ENCODE measurements at regions not wholly inside any gene's neighbourhood (a gene's known extent, or its start where the extent isn't known, plus 50 kb on each side); places are given as distances from the start of the nearest gene placed in this dataset.

DNA sequence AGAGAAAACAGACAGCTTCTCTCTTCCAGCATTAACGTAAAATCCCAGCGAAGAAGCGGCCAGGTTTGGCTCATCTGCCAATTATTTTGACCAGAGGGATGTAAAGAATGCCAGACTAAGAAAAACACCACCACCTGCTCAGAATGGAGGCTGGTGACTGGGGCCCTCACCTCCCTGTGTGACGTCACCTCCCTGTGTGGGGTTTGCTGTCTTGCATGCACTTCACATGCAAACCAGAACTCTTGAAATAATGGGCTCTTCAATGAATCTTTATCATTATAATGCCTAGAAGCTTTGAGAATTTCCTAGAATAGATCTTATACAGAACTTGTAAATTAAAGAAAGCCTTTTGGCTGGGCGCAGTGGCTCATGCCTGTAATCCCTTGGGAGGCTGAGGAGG lies 101.8 kb upstream of the WAC start:
- Histone ChIP-seq H3K27ac (no peak overlapping the region), H3K4me1 (peaks cover 7% of the 10 kb centered on the region), H3K27me3 (no peaks in the 10 kb centered on the region), H3K36me3 (replicated peaks in 1 of 2; ENCODE audit: insufficient read depth in 1 of 2, low read depth in 2 of 2) (no peaks in the 10 kb centered on the region), H3K4me3 (no peak overlapping the region), H3K9me3 (no peaks in the 10 kb centered on the region)
- TF ChIP-seq, protein P1, sequence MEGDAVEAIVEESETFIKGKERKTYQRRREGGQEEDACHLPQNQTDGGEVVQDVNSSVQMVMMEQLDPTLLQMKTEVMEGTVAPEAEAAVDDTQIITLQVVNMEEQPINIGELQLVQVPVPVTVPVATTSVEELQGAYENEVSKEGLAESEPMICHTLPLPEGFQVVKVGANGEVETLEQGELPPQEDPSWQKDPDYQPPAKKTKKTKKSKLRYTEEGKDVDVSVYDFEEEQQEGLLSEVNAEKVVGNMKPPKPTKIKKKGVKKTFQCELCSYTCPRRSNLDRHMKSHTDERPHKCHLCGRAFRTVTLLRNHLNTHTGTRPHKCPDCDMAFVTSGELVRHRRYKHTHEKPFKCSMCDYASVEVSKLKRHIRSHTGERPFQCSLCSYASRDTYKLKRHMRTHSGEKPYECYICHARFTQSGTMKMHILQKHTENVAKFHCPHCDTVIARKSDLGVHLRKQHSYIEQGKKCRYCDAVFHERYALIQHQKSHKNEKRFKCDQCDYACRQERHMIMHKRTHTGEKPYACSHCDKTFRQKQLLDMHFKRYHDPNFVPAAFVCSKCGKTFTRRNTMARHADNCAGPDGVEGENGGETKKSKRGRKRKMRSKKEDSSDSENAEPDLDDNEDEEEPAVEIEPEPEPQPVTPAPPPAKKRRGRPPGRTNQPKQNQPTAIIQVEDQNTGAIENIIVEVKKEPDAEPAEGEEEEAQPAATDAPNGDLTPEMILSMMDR (IDR thresholded peaks at IDR 0.05) = no peak
- TF ChIP-seq POLR2A (IDR thresholded peaks at IDR 0.05) = no peak
- WGBS, 2 donors = 55 to 75% methylated on average over 5 of the region's 5 CpGs
- intact Hi-C loops (cut with DNase I) = no loop called here
- DNase-seq = no peak
- no peak for ATAC-seq

DNA sequence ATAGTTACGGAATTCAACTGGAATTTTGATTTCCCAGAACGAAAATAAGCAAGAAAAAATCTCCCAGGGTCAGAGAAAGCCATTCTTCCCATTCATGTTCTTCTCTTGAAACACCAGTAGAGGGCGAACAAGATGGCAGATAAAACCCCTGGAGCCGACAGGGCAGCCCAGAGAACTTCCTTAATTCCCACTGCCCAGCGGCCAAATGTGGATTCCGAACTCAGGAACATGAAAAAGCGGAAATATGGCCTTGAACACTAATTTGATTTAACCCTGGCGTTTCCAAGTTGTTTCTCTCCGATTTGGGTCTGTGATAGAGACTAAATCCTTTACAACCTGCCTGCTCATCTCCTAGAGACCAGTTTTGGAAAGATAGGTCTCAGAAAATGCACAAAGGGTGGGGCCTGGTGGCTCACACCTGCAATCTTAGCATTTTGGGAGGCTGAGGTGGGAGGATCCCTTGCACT lies 100.7 kb upstream of the WAC start:
- no peak overlapping the region for H3K4me3 ChIP-seq
- peak; percentile 92 for ATAC-seq

DNA sequence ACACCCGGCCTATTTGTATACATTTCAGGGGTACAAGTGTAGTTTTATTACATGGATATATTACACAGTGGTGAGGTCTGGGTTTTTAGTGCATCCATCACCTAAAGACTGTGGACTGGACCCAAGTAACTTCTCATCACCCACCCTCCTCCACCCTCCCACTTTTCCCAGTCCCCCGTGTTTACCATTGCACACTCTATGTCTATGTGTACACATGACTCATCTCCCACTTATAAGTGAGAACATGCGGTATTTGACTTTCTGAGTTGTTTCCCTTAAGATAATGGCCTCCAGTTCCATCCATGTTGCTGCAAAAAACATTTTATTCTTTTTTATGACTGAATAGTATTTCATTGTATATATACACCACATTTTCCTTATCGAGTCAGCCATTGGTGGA lies 98.9 kb upstream of the WAC start:
- no peak overlapping the region for H3K27ac ChIP-seq
- intact Hi-C loops (cut with DNase I) = no loop called here
- H3K4me3 ChIP-seq = no peak overlapping the region
- TF ChIP-seq POLR2A (IDR thresholded peaks at IDR 0.05) = no peak
- TF ChIP-seq, protein P1 (IDR thresholded peaks at IDR 0.05) = no peak
- peaks cover 7% of the 10 kb centered on the region for H3K4me1 ChIP-seq
- 64 to 71% methylated on average over 4 of the region's 4 CpGs for WGBS, 2 donors
- DNase-seq (no peak), ATAC-seq (no peak)
- H3K9me3 ChIP-seq = no peaks in the 10 kb centered on the region
- no peaks in the 10 kb centered on the region for H3K36me3 ChIP-seq (replicated peaks in 1 of 2; ENCODE audit: insufficient read depth in 1 of 2, low read depth in 2 of 2)
- no peaks in the 10 kb centered on the region for H3K27me3 ChIP-seq

More for the DNA sequence above, 100.7 kb upstream of the WAC start:
- peaks cover 7% of the 10 kb centered on the region for H3K4me1 ChIP-seq
- DNase-seq = peak; percentile 61 to 79 (median 70)
- peak overlapping the region in 1 of 4 donors; percentile 37 for H3K27ac ChIP-seq
- H3K36me3 ChIP-seq (replicated peaks in 1 of 2; ENCODE audit: insufficient read depth in 1 of 2, low read depth in 2 of 2) = no peaks in the 10 kb centered on the region
- WGBS, 2 donors = 0 to 2% methylated on average over 9 of the region's 9 CpGs
- H3K9me3 ChIP-seq = no peaks in the 10 kb centered on the region
- no peaks in the 10 kb centered on the region for H3K27me3 ChIP-seq
- intact Hi-C loops (cut with DNase I) = no loop called here
- TF ChIP-seq, protein P1 (IDR thresholded peaks at IDR 0.05) = peak; percentile 50 to 84 (median 81)
- no peak for TF ChIP-seq POLR2A (IDR thresholded peaks at IDR 0.05)

DNA sequence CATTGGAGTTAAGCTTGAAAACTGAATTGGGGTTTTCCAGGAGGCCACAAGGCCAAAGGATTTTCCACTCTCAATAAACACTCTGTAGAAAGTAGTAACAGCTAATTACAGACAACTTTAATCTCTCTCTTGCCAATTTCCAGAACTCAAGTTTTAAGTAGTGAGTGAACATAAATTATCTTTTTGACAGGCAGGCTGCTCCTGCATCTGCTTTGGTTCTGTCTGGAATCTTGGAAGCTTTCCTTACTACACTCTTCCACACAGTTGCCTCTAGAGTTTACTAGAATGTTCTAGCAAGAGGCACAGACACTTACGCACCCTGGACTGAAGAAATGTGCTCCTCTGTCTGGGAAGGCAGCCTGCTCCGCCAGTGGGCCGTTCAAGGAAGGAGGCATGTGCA lies 90.5 kb upstream of the WAC start:
- Histone ChIP-seq H3K4me3 (no peak overlapping the region), H3K9me3 (no peaks in the 10 kb centered on the region), H3K36me3 (replicated peaks in 1 of 2; ENCODE audit: insufficient read depth in 1 of 2, low read depth in 2 of 2) (no peaks in the 10 kb centered on the region), H3K27me3 (no peaks in the 10 kb centered on the region), H3K27ac (peak overlapping the region in 2 of 4 donors; percentile 71 to 78), H3K4me1 (peaks cover 5% of the 10 kb centered on the region)
- intact Hi-C loops (cut with DNase I) = no loop called here
- DNase-seq = no peak
- ATAC-seq = no peak
- TF ChIP-seq, protein P1 (IDR thresholded peaks at IDR 0.05) = no peak
- no peak for TF ChIP-seq POLR2A (IDR thresholded peaks at IDR 0.05)
- WGBS, 2 donors = 46 to 70% methylated on average over 3 of the region's 3 CpGs

DNA sequence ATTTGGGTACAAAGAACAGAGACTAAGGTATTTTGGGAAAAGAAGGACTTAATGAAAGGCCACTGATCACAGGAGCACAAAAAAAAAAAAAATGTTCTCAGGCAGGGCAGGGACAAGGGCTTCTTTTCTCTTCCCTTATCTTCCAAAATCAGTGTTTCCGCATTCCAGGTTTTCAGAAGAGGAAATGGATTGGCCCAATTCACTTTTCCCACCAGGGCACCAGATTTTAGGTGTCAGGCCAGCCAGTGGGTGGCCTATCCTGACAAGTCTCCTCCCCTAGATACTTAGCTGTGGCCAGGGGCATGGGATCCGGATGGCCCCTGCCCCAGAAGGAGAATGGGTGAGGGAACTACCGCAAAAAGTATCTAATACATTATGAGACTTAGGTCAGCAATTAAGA lies 88.9 kb upstream of the WAC start:
- Histone ChIP-seq H3K4me3 (no peak overlapping the region), H3K27ac (peak overlapping the region in 3 of 4 donors; percentile 58 to 78 (median 71)), H3K36me3 (replicated peaks in 1 of 2; ENCODE audit: insufficient read depth in 1 of 2, low read depth in 2 of 2) (no peaks in the 10 kb centered on the region), H3K9me3 (no peaks in the 10 kb centered on the region), H3K4me1 (peaks cover 5% of the 10 kb centered on the region), H3K27me3 (no peaks in the 10 kb centered on the region)
- DNase-seq (peak in 2 of 4 donors; percentile 21 to 29), ATAC-seq (peak; percentile 85)
- 71 to 78% methylated on average over 3 of the region's 3 CpGs for WGBS, 2 donors
- no peak for TF ChIP-seq POLR2A (IDR thresholded peaks at IDR 0.05)
- intact Hi-C loops (cut with DNase I) = no loop called here

Data from body of pancreas (tissue), 4 donors.